AG10803 (cell line): ENCODE measurements at regions not wholly inside any gene's neighbourhood (a gene's known extent, or its start where the extent isn't known, plus 50 kb on each side); places are given as distances from the start of the nearest gene placed in this dataset.

Source experiments
- DNase-seq: peaks from one replicate; pipeline ENCODE4 v3.0.0; 2010; ENCODE audit warnings: low read depth
- H3K4me3 ChIP-seq: 2 replicates; pipeline ENCODE4 v1.5.1; 2011; ENCODE audit warnings: mild to moderate bottlenecking, low read length, control low read depth
- TF ChIP-seq, protein P1 (sequence below): conservative IDR thresholded peaks from 2 replicates; pipeline ENCODE4 v1.5.1; 2011; ENCODE audit warnings: mild to moderate bottlenecking, low read length, control low read depth, inconsistent platforms

DNA sequence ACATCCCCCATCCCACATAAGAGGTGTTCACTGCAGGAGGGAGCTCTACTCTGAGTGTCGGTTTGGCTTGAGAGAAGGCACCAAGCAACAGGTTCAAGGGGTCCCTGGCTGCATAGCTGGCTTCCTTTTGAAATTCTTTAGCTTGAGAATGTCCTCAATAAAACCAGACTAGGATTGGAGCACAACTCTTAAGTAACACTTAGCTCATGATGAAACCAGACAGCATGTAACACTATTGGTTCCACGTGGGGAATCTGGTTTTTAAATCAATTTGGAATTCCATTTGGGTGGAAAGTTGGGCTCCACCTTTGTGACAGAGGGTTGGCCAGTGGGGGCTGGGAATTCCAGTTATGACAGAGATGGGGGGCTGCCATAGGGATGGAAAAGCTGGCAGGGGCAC is 281.2 kb downstream of the TLE3 start:
- no peak for DNase-seq
- TF ChIP-seq, protein P1, sequence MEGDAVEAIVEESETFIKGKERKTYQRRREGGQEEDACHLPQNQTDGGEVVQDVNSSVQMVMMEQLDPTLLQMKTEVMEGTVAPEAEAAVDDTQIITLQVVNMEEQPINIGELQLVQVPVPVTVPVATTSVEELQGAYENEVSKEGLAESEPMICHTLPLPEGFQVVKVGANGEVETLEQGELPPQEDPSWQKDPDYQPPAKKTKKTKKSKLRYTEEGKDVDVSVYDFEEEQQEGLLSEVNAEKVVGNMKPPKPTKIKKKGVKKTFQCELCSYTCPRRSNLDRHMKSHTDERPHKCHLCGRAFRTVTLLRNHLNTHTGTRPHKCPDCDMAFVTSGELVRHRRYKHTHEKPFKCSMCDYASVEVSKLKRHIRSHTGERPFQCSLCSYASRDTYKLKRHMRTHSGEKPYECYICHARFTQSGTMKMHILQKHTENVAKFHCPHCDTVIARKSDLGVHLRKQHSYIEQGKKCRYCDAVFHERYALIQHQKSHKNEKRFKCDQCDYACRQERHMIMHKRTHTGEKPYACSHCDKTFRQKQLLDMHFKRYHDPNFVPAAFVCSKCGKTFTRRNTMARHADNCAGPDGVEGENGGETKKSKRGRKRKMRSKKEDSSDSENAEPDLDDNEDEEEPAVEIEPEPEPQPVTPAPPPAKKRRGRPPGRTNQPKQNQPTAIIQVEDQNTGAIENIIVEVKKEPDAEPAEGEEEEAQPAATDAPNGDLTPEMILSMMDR, result no peak
- no peak overlapping the region for H3K4me3 ChIP-seq

DNA sequence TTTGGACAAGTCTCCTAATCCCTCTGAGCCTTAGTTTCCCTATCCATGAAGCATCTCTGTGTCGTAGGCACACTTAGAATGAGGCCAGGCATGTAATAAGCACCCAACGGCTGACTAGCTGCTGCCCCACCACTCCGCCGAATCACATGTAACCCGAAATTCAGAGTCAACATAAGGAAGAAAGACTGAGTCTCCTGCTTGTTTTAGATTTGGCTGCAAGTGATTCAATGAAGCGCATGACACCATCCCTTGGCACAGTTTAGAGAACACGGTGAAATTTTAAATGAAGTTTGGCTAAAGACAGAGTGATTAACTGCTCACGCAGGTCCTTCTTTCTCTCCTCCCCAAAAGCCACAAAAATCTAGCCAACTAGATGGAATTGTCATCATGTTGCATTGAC is 279.2 kb downstream of the TLE3 start:
- H3K4me3 ChIP-seq, result no peak overlapping the region
- TF ChIP-seq, protein P1, result no peak
- DNase-seq, result no peak

DNA sequence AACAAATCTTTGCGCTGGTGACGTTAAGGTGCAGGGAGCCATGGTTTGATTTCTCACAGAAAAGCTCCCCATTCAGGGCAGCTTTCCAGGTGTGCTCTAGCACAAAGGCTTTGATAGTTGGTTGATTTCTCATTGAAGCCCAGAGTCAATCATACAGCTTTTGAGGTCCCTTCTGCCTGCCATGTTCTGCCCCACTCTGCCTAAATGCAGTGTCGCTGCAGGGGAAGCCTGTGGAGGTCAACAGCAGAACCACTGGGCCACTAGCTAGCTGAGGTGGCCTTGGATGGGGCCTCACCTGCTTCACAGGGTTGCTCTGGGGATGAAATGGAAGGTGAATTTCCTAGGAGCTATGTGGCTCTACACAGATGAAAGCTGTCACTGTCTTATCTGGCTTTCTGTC is 278.3 kb downstream of the TLE3 start:
- DNase-seq, result no peak
- TF ChIP-seq, protein P1, result no peak
- no peak overlapping the region for H3K4me3 ChIP-seq

DNA sequence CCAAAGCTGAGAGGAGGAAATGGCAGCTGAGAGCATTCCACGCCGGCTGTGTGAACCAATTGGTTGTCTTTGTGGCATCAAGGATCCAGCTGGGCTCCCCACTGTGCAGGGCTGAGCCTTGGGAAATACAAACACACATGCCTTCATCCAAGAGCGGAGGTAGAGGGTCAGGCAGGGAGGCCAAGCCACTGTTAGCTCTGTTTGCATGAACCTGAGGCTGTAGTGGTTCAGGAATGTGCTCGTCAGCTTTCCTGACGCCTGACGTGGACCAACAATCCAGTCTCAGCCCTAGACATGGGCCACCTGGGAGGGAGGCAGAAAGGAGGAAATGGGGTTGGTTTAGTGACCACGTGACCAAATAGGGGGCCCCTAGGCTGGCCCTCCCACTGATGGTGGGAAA is 276.9 kb downstream of the TLE3 start:
- TF ChIP-seq, protein P1, result no peak
- no peak overlapping the region for H3K4me3 ChIP-seq

DNA sequence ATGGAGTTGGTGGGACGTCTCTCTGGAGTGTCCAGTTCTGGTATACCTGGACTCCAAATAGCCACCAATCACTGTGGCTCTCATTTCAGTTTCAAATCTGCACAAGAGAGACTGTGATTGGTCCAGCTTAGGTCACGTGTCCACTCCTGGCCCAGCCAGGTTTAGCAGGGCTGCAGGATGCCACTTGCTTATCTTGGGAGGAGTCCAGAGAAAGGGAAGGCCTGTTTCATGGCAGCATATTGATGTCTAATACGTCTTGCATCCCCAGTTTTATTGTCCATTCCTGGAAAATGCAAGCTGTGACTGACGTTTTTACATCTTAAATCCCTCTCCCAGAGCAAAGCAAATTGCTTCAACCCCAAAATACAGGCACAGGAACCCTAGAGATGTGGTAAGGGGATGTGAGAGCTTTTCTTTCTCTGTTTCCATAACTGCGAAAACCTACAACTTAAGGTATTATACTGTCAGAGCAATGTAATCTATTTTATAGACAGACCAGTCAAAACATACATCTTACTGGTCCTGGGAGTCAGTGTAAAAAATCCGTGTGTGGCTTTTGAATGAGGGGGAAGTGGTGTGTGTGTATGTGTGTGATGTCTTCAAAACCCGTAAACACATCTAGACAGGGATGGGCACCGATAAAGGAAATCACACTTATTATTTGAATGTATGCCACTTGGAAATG is 274.4 kb downstream of the TLE3 start:
- DNase-seq, result no peak
- no peak overlapping the region for H3K4me3 ChIP-seq
- TF ChIP-seq, protein P1, result no peak

More for the DNA sequence above, 276.9 kb downstream of the TLE3 start:
- DNase-seq, result no peak

DNA sequence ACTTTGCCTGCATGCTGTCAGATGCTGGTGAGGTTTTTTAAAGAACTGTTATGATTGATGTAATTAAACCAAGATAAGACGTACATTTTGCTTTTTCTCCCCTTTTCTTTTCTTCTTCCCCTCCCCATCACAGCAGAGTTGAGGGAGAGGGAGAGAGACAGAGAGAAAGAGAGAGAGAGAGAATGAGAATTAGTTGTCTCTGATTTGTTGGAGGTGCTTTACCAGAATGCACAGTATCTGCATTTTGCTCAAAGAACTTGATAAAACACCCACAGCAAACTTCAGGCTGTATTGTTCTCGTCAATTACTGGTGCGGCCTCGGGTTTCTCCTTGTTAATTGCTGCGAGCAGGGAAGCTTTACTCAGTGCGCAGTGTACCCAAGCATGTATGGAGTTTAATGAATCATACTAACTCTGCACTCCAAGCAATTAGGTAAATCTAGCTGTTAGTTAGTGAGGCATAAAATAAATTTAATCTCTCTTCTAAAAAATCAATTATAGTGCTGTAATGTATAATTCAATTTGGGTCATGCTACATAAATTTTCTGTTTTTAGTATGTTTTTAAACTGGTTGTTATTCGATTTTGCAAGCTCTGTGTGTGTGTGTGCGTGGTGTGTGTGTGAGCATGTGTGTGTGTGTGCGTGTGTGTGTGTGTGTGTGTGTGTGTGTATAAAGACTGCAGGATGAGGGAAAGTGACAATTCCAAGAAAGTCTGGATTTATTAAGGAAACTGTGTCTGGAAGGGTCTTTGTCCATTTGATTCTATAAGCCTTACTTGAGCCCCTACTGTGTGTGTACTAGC is 273.4 kb downstream of the TLE3 start:
- H3K4me3 ChIP-seq, result no peak overlapping the region
- DNase-seq, result no peak
- TF ChIP-seq, protein P1, result no peak
